Activated T-cell treated with anti-CD3 and anti-CD28 coated beads, Interleukin-2, amount 50 U/mL, for 48 hours (primary cell): ENCODE measurements at regions not wholly inside any gene's neighbourhood (a gene's known extent, or its start where the extent isn't known, plus 50 kb on each side); places are given as distances from the start of the nearest gene placed in this dataset.
A peak's percentile ranks its signal among the peaks of the same experiment; 100 is the strongest.

Source experiments
- DNase-seq, 2 experiments: peaks; one replicate each; pipeline ENCODE4 v3.0.0-alpha.2; 2020

GRCh38 chr2:64287202-64287740, 143.1 kb upstream of the PELI1 start:
- no peak for DNase-seq

GRCh38 chr2:64288321-64289193, 144.3 kb upstream of the PELI1 start:
- no peak for DNase-seq

DNA sequence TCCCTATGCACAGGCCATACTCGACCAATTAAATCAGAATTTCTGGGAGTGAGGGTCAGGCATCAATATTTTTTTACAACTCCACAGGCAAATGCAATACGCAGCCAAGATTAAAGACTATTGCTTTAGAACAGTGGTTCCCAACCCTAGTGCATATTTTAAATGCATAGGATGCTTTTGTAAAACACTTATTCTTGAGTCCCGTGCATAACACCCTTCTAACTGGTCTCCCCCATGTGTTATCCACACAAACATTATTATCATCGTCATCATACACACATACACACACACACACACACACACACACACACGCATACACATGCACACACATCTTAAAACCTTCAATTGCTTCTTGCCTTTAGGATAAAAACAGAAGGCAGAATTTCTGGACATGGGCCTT, 145.0 kb upstream of the PELI1 start:
- DNase-seq = no peak

GRCh38 chr2:64289737-64290136, 145.5 kb upstream of the PELI1 start:
- DNase-seq = no peak

GRCh38 chr2:64291181-64291580, 147.0 kb upstream of the PELI1 start:
- no peak for DNase-seq

- peak; percentile 66 to 76 for DNase-seq
Measured at GRCh38 chr2:64295326-64296139, 151.3 kb upstream of the PELI1 start.

DNA sequence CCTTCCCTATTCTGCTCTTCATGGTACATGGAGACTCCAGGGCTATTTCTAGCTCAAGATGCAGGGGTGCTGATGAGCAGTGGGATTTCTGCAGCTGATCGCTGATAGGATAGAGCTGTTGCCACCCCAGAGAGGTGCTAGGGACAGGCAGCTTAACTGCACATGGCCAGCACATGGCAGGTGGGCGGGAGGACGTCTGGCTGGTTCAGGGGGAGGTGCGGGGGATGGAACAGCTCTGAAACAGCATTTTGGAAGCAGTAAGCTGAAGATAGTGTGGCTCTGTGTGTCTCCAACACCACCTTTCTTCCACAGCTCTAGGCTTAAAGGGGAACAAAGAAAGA, 151.9 kb upstream of the PELI1 start:
- peak in 1 of 2 experiments; percentile 52 for DNase-seq

GRCh38 chr2:64296695-64297346, 152.6 kb upstream of the PELI1 start:
- DNase-seq = no peak

DNA sequence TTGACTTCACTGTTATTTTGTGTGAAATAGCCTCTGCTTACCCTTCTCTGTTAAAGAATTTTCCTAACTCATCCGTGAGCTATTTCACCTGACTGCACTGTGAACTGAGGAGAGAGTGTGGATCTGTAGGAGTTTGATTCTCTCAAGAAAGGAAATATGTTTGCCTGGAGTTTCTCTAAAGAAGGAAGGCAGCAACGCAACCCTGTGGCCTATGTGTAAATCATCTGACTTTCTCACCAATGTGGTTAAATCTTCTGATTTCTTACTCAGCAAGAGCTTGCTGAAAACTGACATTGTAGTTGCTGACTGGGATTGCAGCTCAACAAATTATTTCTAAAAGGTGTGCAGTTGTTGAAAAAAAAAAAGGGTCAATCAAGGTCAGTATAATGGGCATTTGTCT, 153.9 kb upstream of the PELI1 start:
- no peak for DNase-seq

DNA sequence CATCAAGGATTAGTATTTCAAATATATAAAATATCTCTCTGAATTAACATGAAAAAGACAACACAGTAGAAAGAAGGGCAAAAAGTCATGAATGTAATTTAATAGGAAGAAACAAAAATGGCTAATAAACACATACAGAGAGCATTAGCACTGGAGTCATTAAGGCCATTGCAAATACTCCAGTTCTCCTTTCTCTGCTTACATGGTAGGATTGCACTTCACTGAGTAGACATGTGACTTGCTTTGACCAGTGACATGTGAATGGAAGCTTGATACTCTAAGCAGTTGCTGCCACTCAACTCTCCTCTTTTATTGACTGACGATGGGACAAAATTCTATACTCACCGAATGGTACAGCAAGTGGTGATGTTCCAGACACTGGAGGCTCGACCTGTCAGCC, 153.9 kb upstream of the LGALSL start:
- DNase-seq = no peak

DNA sequence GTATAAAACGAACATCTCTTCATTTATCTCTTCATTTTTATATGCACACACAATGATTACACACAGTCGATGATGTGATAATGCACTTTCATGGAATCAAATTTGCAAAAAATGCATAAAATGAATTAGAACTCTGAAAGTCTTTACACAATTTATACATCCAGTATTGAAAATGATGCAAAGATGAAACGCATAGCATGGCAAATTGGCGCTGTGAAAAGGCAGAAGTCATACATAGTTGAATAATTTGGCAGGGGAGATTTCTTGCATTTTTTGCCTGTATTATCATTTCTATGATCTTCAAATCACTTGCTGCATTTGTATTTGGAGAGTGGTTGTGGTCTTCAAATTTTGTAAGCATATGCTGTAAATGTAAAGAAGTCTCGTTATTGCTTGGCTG, 150.7 kb upstream of the LGALSL start:
- DNase-seq = no peak

DNA sequence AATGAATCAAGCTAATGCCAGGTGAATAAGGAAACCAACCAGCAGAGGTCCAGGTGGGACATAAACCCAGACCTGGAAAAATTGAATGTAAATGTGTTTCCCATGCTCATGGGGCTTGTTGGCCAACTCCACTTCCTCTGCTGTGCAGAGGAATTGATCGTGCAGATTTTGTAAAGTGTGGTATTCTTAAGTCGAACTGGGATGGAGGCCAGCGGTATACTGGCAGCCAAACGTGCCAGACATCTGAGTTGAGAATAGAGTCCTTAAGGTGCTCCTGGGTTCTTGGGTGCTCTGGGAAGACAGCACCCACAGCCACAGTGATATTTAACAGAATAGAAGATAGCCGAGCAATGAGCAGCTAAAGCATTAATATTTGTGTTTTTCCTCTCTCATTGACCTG, 146.5 kb upstream of the LGALSL start:
- DNase-seq = no peak

- no peak for DNase-seq
Measured at GRCh38 chr2:64311191-64311910, 142.6 kb upstream of the LGALSL start.

GRCh38 chr2:64311948-64312621, 141.9 kb upstream of the LGALSL start:
- no peak for DNase-seq

- DNase-seq = no peak
Measured at GRCh38 chr2:64312622-64313397, 141.2 kb upstream of the LGALSL start.

DNA sequence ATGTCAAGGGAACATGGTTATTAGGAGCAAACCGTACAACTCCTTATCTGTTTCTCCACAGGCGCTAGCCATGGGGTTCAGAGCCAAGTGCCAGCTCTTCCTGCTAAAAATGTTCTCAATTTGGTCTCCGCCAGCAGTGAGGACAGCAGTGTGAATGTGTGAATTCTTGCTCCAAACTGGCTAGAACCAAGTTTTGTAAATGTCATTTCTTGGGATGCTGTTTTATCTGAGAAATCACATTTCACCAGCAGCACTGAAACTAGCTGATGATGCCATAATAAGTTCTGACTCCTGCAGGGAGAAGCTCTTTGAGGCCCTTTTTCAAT, 140.6 kb upstream of the LGALSL start:
- DNase-seq = no peak

DNA sequence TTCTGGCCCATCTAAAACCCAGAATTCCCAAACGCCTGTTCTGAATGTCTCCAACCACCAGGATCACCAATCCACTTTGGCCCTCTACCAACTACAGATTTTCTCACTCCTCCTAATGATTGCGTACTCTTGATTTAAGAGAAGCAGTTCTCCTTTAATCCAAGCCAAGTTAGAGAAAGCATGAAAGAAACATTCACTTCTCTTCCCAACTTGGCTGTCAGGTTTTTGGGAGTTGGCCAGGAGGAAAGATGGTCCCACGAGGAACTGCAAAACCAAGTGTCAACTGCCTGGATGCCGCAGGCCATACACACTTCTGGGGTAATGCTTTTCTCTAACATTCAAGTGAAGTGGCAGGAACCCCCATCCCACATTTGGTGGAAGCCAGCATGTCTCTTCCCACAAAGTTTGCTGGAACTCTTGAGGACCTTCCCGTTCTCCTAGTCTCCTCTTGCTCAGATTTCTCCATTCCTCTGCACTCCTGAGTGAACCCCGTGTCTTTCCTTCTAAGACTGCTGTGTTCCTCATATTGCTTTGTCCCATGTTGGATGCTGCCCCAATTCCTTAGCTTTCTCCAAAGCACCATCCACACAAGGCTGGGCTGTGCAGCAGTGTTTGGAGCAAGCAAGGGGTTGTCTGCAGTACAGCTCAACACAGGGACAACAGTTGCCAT, 138.5 kb upstream of the LGALSL start:
- DNase-seq = no peak

DNA sequence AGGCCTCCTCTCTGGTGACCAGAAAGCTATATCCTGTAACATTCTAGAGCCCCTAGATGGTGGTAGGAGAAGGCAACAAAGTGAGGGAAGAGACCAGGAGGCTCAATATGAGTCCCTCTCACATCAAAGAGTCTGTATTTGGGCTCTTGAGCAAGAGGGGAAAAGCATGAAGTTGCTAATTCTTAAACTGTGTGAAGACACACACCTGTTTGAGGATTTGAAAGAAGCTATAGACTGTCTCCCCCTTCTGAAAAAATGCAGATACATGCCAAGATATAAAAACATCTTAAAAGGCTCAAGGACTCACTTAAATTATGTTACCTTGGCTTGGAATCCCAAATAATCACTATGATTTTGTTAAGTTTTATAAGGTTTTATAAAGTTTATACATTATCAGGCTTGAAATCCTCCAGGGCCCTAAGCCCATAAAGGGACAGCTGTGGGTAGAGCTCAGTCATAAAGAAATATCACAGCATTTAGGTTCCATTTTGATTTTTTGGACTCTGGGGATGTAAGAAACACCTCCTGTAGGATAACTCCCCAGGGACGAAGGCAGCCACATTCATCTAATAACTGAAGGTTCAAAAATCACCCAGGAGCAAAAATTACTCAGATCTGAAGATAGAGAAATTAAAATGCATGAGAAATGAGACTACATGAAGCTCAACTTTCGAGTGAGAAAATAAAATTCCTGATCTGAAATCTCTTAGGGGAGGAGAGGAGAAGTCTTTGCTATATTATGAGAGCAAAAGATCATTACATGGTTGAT, 136.1 kb upstream of the LGALSL start:
- no peak for DNase-seq

GRCh38 chr2:64318476-64318748, 135.6 kb upstream of the LGALSL start:
- no peak for DNase-seq

GRCh38 chr2:64319896-64320295, 134.1 kb upstream of the LGALSL start:
- no peak for DNase-seq
